Urothelium cell line (cell line): ENCODE measurements at regions not wholly inside any gene's neighbourhood (a gene's known extent, or its start where the extent isn't known, plus 50 kb on each side); places are given as distances from the start of the nearest gene placed in this dataset.
"Not testable (repeated sequence)": the region's sequence is repeated elsewhere in the genome, so short reads cannot be mapped to it uniquely, and the experiment has no call there.

Source experiments
- DNase-seq: peaks from one replicate; pipeline ENCODE4 v3.0.0; 2011; ENCODE audit warnings: low spot score, mixed read lengths
- FAIRE-seq: peaks from 2 replicates; lab custom pipeline; 2011; peaks lifted over from hg19 to GRCh38; lab: Jason Lieb, UNC

DNA sequence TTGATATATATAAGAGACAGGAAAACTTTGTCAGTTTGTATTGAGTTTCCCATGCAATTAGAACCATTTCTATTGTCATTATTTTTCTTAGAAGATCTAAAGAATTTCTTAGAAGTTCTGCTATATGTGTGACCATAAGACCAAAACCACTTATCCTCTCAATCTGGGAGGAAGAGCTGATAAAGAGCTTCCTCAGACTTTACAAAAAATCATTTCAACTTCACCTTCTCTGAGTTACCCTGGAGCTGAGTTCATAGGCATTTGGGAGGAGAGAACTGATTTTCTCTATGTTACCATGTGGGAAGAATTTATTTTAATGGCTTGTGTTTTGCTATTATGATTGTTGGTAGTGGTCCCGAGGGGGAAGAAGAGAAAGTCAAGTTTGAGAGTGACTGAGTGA, 329.3 kb downstream of the GPD2 start:
- DNase-seq (no peak), FAIRE-seq (no peak)

DNA sequence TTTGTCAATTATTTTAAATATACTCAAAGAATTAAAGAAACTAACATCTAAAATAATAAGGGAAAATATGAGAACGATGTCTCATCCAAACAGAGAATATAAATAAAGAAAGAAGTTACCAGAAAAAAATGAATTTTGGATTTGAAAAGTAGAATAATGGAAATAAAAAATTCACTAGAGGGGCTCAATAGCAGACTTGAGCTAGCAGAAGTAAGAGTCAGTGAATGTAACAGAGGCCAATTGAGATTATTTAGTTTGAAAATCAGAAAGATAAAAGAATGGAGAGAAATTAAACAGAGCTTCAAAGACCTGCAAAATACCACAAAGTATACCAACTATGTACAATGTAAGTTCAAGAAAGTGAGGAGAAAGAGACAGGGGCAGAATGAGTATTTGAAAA, 333.6 kb downstream of the GPD2 start:
- FAIRE-seq: no peak
- no peak for DNase-seq

DNA sequence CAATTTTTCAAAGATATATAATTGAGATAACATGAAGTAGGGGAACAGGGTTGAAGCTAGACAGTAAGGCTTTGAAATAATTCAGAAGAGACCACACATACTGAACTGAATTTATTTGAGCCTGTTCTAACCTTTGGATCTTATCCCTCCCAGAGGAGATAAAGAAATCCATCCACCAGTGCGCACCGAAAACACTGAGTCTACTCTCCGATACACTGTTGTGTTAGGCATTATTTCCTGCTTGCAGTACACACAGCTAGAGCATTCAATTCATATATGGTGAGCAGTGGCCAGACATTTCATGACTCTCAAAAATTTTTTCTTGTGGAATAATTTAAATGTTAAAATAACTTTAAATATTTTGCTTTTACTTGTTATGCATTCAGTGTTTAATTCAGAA, 342.7 kb downstream of the GPD2 start:
- FAIRE-seq: no peak
- DNase-seq: no peak

DNA sequence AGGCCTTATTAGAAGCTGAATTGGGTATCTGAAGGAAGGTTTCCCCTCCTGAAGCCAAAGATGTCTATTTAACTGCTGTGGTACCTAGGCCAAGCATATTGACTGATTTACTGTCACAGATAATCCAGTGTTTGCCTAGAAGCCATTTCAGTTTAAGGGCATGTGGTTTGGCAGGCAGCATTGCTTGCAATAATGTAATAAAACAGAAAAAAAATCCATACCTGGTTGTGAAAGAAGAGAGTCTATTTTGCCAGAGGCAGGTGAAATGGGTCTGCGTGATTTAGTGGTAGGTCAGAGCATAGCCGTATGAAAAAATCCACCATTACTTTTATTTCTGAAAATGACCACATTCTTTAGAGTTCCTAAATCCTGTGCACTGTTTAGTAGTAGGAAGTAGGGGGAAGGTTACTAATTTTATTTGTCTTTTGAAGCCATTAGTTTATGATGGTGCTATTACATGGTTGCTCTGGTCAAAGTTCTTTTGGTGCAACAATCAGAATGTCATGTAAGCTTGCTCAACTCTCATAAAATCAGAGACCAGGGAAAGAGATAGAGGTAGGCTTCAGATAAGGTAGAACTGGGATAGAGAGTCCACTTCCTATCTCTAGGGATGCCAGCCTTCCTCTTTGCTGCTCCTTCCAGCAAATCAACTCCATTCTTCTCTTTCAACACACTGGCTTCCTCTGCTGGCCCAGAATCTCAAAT, 343.4 kb downstream of the GPD2 start:
- FAIRE-seq (no peak), DNase-seq (no peak)

DNA sequence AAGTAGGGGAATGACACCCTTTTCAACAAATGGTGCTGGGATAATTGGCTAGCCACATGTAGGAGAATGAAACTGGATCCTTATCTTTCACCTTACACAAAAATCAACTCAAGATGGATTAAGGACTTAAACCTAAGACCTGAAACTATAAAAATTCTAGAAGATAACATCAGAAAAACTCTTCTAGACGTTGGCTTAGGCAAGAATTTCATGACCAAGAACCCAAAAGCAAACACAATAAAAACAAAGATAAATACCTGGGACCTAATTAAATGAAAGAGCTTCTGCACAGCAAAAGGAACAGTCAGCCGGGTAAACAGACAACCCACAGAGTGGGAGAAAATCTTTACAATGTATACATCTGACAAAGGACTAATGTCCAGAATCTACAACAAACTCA, 345.5 kb downstream of the GPD2 start:
- not testable (repeated sequence) for DNase-seq, FAIRE-seq

DNA sequence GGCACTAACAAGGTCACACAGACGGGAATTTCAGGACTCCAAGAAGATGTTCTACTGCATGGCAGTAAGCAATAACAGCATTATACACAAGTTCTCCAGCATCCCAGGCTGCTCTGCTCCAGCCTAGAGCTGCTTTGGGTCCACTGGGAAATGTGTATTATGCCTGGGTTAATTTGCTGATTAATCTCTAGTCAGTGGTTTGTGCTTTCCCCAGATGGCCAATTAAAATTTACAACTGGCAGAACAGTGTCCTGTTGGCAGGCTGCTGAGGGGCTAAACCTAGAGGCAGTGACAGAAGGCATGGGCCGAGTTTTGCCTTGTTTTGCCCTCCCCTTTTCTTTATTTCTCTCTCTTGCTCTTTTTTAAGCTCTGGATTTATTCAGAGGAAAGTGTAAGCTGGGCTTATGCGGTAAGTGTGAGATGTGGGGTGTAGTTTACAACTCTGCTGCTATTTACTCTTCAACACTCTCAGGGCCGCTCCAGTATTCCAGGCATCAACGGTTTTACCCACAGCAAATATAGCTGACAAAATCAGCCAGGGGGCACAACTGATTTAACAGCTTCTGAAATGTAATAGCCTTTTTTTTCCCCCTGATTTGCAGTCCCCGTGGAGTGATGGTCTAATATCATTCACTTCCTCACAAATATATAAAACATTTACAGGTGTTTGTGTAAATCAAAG, 348.0 kb downstream of the GPD2 start:
- no peak for DNase-seq
- no peak for FAIRE-seq

DNA sequence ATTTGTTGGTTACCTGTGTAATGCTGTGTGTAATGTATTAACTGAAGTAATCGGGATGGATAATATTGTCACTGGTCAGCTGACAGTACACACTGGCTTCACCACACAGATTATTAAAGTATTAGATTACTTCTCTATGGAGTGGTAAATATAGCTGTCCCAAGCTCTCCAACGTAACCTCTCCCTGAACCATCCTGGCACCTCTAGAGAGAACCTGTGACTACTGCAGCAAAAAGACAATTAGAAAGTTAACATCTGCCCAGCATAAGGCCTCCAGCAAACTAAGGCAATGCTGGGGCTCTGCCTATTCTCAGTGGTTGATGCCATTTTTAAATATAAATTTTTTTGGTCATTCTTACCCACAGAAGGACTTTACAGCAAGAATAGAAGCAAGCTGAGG, 351.3 kb downstream of the GPD2 start:
- DNase-seq (no peak), FAIRE-seq (no peak)

DNA sequence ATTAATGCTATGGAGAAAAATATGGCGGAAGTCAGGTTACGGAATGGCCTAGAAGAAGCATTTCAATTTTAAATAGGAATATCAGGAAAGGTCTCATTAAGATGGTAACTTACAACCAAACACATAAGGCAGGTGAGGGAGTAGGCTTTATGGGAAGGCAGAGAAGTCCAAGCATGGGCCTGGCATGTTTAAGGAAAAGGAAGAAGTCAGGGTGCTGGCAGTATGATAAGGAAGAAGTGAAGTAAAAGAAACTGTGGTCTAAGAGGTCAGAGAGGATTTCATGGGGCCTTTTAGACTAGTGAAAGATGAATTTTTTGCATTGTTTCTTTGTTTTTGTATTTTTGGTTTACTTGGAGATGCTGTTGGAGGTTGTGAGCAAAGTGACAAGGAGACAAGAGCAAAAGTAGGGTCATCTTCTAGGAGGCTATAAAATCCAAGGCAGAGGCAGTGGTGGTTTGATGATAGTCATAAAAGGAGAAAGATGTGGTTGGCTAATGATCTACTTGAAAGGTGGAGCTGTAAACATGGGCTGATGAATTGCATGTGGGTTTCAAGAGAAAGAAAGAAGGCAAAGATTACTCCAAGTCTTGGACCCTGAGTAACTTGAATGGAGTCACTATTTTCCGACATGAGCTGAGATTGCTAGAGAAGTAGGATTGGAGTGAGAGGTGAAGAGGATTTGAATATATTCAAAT, 354.3 kb downstream of the GPD2 start:
- FAIRE-seq: no peak

DNA sequence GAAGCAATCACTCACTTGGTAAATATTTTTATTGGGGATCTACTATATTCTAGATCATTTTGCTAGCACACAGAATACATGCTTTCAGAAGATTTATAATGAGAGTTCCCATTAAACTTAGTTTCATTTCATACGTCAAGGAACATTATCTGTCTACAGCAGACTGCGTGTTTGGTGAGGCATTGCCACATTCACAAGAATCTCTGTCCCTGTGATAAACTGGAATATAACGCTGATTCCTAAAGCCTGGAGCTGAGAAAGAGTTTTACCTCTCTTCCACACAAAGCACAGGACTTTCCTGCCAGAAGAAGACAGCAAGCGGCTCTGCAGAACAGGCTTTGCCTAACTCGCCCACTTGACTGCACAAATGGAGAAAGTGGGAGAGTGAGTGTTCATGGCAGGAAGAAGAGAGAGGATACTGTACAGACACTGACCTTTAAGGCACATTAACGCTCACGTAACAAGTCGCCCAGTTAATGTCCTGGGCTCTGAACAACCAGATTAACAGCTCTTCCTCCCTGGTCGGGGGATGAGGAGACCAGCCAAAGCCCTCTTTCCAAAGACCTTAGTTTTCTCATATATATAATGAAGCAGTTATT, 356.2 kb downstream of the GPD2 start:
- FAIRE-seq: no peak

More for the DNA sequence above, 354.3 kb downstream of the GPD2 start:
- DNase-seq: no peak

DNA sequence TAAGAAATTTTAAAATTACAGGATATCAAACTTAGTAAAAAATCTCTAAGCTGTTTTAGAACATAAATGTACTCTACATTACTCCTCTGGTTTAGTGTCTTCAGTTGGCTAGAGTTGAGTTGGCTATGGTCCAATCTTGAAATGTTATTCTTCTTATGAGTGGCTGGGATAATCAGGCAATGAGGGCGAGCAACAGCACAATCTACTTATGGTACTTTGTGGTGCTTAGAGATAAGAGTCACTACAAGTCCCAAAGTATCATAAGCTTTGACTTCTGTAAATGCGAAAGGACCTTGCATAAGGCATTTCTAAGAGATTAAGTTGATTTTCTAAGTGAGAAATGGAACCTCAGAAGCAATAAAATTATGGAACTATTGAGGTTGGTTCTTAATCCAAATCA, 361.7 kb downstream of the GPD2 start:
- FAIRE-seq (no peak), DNase-seq (no peak)

More for the DNA sequence above, 356.2 kb downstream of the GPD2 start:
- no peak for DNase-seq

DNA sequence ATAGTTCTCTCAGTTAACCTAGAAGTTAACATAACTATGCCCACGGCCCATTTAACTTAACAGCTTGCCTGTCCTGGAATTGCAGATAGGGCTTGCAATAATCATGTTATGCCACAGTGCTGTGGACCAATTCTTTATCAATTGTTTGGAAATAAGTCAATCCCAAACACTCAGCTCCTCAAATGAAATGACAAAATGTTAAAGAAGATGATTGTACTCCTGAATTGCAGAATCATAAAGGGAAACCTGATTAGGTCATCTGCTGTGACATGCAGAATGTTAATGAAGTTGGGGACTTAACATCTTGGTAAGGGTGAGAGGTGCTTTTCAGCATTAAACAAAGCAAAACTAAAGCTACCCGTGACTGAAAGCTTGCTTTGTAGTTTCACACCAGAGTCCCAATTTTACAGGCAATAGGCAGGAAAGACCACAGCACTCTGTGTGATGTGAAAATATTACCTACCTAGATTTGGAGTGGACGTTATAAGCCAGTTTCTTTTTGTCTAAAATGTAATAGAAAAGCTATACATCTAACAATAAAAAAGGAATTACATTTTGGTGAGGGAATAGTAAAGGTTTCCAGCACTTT, 364.0 kb downstream of the GPD2 start:
- DNase-seq (no peak), FAIRE-seq (no peak)

DNA sequence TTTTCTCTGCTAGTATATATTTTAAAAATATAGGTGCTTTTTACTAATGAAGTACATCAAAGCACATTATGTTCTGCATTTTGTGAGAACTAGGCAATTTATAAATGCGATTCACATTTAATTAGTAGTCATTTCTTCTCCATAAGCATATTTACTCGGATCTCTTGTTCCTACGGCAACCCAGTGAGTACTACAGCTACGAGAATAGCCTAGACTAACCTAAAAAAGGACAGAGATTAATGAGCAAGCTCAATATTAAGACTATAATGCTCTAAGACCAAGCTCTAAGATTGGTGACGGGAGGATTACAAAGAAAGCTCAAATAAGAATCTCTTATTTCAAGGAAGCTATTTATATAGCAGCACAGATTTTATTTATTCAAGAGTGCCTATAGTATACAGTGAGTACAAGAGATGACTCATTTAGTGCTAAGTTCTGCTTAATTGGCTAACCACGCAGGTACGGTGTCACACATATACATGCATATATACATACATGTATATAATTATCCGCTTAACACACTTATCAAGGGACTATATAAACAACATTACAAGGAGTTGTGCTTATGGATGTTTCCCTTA, 364.7 kb downstream of the GPD2 start:
- FAIRE-seq (no peak), DNase-seq (no peak)

DNA sequence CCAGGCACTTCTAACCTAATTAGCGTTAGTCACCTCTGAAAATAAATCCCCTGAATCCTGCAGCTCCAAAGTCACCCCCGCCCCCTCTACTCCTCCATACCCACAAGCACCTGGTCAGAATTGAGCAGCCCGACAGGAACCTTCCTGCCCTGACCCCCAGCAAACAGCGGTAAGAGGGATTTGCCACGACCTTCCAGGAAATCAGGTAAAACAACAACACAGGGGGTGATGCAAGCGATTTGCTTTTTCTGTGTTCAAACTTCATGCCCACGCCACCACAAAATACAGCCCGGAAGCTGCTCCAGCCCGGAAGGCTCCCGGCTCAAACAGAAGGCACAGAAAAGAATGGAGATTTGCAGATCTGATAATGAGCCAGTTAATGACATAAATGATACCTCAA, 367.1 kb downstream of the GPD2 start:
- no peak for FAIRE-seq

DNA sequence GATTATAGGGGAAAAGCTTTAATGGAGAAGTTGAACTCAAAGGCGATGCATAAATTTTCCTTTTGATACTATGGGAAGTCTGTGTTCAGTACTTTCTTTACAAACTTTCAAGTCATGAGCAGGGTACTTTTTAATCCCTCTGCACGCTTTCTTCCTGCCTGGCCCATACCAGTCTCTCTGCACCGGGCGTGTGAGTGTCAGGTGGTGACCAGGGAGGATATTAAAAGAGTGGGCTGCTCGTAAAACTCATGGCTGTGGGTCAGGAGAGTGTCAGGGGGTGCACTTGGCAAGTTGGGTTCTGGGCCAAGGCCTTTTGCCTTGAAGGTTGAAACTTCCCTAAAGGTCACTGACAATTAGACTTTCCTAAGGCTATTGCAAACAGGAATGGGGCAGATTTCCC, 367.8 kb downstream of the GPD2 start:
- DNase-seq: no peak
- FAIRE-seq: no peak

More for the DNA sequence above, 367.1 kb downstream of the GPD2 start:
- DNase-seq: peak; percentile 8

DNA sequence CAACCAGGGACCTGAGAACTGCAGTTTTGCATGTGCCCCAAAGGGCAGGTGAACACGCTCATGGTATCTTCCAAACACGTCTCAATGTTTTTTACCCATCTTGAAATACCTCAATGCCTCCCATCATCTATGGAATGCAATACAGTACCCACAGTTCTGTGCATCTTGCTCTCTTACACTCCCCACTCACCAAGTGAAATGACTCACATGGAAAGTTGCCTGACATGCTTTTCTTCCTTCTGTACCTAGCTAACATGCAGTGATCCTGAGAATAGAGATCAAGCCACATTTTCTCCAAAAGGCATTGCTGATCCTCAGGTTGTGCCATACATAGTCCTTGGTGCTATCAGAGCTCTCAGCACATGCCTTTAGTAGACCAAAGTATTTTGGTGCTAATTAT, 373.9 kb downstream of the GPD2 start:
- DNase-seq (no peak), FAIRE-seq (no peak)

DNA sequence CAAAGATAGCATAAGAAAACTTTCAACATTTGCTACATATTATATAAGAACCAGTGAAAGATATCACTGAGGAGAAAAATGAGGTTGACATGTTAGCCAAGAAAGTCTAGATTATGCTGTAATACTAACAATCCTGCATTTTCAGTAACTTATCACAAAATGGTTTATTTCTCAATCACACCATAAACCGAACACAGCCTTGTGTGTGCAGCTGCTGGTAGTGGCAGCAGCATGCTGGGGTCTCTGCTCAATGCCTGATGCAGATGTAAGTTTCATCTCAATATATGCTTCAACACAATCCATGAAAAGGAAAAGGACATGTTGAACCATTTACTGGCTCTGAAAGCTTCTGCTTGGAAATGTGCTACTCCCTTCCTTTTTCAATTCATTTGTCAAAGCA, 376.3 kb downstream of the GPD2 start:
- no peak for FAIRE-seq
- DNase-seq: no peak

DNA sequence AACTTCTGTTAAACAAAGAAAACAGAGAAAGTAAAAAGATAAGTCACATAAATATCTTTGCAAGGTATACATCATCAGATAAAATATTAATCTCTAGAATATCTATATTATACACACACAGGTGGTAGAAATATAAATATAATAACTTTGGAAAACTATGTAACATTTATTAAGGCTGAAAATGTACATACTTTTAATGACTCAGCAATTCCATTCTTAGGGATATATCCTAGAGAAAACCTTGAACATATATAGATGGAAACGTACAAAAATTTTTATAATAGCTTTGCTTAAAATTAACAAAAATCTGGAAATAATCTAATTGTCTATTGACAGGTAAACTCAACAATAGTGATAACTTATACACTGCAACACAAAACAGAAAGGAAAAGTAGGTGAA, 381.3 kb downstream of the GPD2 start:
- no peak for FAIRE-seq
- no peak for DNase-seq

DNA sequence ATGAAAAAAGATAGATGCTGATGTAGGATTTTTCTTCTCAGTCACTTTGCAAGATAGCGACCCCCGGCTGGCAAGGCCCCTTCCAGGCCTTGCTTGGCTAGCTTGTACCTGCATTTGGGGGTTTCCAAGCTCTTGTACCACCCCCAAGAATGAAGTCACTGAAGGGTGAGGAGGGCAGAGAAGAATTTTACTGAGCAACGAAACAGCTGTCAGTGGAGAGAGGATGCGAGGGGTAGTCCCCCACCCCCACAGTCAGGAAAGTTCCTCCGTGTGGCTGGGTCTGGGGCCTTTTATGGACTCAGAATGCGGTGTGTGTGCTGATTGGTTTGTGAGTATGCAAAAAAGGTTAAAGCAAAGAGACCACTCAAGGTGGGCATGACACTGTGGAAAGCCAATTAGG, 382.0 kb downstream of the GPD2 start:
- DNase-seq (no peak), FAIRE-seq (no peak)

DNA sequence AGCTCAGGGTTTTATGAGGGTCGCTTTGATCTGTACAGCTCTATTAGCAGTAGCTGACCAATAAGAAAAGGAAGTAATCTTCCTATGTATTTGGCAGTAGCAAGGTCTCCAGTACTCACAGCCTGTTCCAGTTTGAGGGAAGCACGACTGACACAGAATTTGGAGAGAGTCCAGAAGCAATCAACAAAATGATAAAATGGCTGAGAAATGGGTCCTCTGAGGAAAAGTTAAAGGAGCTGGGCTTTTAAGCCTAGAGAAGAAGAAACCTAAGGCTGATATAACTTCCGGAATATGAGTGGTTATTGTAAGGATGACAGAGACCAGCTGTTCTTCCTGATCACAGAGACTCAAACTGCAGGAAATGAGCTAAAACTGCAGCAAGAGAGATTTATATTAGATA, 382.8 kb downstream of the GPD2 start:
- FAIRE-seq: no peak
- DNase-seq: no peak

DNA sequence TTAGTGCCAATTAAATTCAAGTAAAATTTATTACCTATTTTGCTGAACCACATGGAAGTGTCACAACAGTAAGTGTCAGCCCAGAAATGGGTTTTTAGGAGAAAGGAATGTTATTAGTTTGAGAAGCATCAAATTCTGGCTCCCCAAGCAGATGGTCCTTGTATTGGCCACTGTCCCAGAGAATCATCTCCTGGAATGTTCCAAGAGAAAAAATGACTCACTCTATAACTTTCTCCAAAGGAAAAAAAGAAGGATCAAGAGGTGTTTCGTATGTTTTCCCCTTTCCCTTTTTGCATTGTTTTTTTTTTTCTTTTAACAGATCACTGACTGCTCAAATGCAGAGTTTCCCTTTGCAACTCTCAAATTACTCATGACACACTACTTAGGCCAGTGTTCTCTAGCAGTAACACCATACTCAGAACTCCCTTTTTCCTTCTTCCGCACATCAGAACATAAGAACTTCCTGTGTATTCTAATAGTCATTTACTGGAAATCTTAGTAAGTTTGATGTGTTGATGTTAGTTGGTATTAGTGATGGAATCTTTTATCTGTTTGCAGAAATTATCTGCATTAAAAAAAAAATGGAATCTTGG, 390.3 kb downstream of the GPD2 start:
- FAIRE-seq (no peak), DNase-seq (peak; percentile 25)

DNA sequence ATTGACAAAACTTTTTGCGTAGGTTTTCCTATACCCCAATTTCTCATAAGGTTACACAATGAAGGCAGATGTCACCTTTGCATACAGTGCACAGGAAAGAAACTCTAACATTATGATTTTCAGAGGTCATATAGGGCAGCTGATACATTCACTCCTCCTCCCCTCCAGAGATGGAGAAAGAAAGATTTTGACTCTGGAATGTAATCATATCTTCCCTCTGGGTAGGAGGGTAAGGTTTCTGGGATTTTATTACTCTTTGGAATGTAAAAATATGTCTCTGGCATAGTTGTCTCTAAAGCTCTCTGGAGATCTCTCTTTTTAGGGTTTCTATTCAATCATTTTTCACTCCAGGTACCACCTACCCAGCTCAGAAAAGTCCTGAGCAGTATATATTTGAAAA, 398.3 kb downstream of the GPD2 start:
- FAIRE-seq (no peak), DNase-seq (no peak)
